ENCODE measurements at regions not wholly inside any gene's neighbourhood (a gene's known extent, or its start where the extent isn't known, plus 50 kb on each side); places are given as distances from the start of the nearest gene placed in this dataset.

- Histone ChIP-seq H3K4me3 (ENCODE audit: control insufficient read depth in 2 of 3, extremely low read depth in 1 of 3, insufficient read depth in 2 of 3, low read depth in 1 of 3, low read length in 3 of 3) (no peak overlapping the region), H3K4me1 (ENCODE audit: control insufficient read depth, extremely low read depth, insufficient read depth, low read length) (no peaks in the 10 kb centered on the region), H3K4me2 (ENCODE audit: control insufficient read depth, extremely low read depth, insufficient read depth, low read depth, low read length) (no peak overlapping the region), H3K27ac (ENCODE audit: control insufficient read depth, insufficient read depth, low read length) (no peak overlapping the region), H3K79me2 (ENCODE audit: control insufficient read depth, insufficient read depth, low read length) (no peaks in the 10 kb centered on the region), H3K9me3 (ENCODE audit: control insufficient read depth, low read depth, low read length) (no peaks in the 10 kb centered on the region), H3K36me3 (ENCODE audit: control insufficient read depth in 2 of 2, extremely low read depth in 1 of 2, insufficient read depth in 2 of 2, low read length in 2 of 2) (no peaks in the 10 kb centered on the region), H4K20me1 (ENCODE audit: control insufficient read depth, extremely low read depth, insufficient read depth, low read length) (no peaks in the 10 kb centered on the region), H3K9me1 (ENCODE audit: control insufficient read depth, extremely low read depth, insufficient read depth, low read length) (no peaks in the 10 kb centered on the region), H3K9ac (ENCODE audit: control insufficient read depth, extremely low read depth, insufficient read depth, low read length) (no peak overlapping the region), H2AFZ (ENCODE audit: control insufficient read depth, low read length) (no peak overlapping the region), H3K27me3 (ENCODE audit: control insufficient read depth, extremely low read depth, insufficient read depth, low read length) (no peaks in the 10 kb centered on the region)
- dilution Hi-C loops (cut with MboI; ENCODE audit: extremely low pct_ligation_motif_present, low sequenced_read_pairs), result no loop called here
- FAIRE-seq (no peak), DNase-seq (ENCODE audit: low read depth, low spot score) (no peak)
- TF ChIP-seq EZH2 (IDR thresholded peaks at IDR 0.05; ENCODE audit: low read length) (no peak), CTCF (optimal IDR thresholded peaks at IDR 0.05 in 1 of 3, IDR thresholded peaks at IDR 0.05 in 1 of 3, conservative IDR thresholded peaks at IDR 0.05 in 1 of 3; ENCODE audit: extremely low read depth in 1 of 3, insufficient read depth in 2 of 3, low read length in 3 of 3) (no peak)
These were observed 86.5 kb upstream of the TNR start for GRCh38 chr1:175829845-175830244.

DNA sequence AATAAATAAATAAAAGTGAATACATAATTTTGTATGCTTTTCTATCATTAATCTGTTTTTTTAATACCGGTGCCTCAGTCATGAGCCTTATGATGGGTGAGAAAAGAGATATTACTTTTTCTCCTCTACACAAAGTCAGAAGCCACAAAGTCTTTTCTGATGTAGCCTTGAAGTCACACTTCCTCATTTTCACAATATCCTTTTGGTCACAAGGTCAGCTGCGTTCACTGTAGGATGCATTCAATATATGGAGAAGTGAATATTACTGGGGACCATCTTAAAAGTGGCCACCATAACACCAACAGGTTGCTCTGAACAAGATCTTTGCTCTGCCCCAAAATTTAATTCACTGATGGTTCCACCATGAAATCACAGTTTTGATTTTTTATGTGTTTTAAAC lies 83.3 kb upstream of the TNR start:
- dilution Hi-C loops (cut with MboI; ENCODE audit: extremely low pct_ligation_motif_present, low sequenced_read_pairs), result no loop called here
- DNase-seq (ENCODE audit: low read depth, low spot score) (no peak), FAIRE-seq (no peak)
- Histone ChIP-seq H3K9me1 (ENCODE audit: control insufficient read depth, extremely low read depth, insufficient read depth, low read length) (no peaks in the 10 kb centered on the region), H3K36me3 (ENCODE audit: control insufficient read depth in 2 of 2, extremely low read depth in 1 of 2, insufficient read depth in 2 of 2, low read length in 2 of 2) (no peaks in the 10 kb centered on the region), H3K4me3 (ENCODE audit: control insufficient read depth in 2 of 3, extremely low read depth in 1 of 3, insufficient read depth in 2 of 3, low read depth in 1 of 3, low read length in 3 of 3) (no peak overlapping the region), H3K79me2 (ENCODE audit: control insufficient read depth, insufficient read depth, low read length) (no peaks in the 10 kb centered on the region), H2AFZ (ENCODE audit: control insufficient read depth, low read length) (no peak overlapping the region), H3K4me2 (ENCODE audit: control insufficient read depth, extremely low read depth, insufficient read depth, low read depth, low read length) (no peak overlapping the region), H3K9ac (ENCODE audit: control insufficient read depth, extremely low read depth, insufficient read depth, low read length) (no peak overlapping the region), H3K27ac (ENCODE audit: control insufficient read depth, insufficient read depth, low read length) (no peak overlapping the region), H3K27me3 (ENCODE audit: control insufficient read depth, extremely low read depth, insufficient read depth, low read length) (no peaks in the 10 kb centered on the region), H3K4me1 (ENCODE audit: control insufficient read depth, extremely low read depth, insufficient read depth, low read length) (peaks cover 9% of the 10 kb centered on the region), H4K20me1 (ENCODE audit: control insufficient read depth, extremely low read depth, insufficient read depth, low read length) (no peaks in the 10 kb centered on the region), H3K9me3 (ENCODE audit: control insufficient read depth, low read depth, low read length) (no peaks in the 10 kb centered on the region)
- TF ChIP-seq CTCF (optimal IDR thresholded peaks at IDR 0.05 in 1 of 3, IDR thresholded peaks at IDR 0.05 in 1 of 3, conservative IDR thresholded peaks at IDR 0.05 in 1 of 3; ENCODE audit: extremely low read depth in 1 of 3, insufficient read depth in 2 of 3, low read length in 3 of 3) (no peak), EZH2 (IDR thresholded peaks at IDR 0.05; ENCODE audit: low read length) (no peak)
